ENCODE measurements at regions not wholly inside any gene's neighbourhood (a gene's known extent, or its start where the extent isn't known, plus 50 kb on each side); places are given as distances from the start of the nearest gene placed in this dataset.

DNA sequence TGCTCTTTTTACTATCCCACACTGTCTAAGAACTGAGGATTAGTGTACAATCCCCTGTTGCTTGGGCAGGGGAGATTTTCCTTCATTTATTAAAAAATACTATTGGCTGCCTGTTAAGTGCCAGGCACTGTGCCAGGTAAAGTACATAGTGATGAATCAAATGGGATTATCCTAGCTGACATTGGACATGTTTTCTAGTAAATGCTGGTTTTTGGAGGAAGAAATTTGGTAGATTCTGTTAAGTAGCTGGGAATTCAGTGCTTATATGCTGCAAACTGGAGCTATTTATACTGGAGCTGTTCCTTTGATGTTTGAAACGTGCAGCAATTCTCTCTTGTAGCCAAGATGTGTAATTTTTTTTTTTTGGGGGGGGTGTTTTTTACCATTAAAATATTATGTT is 299.6 kb downstream of the EMP1 start:
- H3K9ac ChIP-seq (ENCODE audit: insufficient read depth, low read depth, low read length), result no peak overlapping the region
- H2AFZ ChIP-seq (ENCODE audit: low read length), result no peak overlapping the region
- DNase-seq (ENCODE audit: low spot score) (no peak), ATAC-seq (no peak), FAIRE-seq (no peak)
- H3K36me3 ChIP-seq (replicated peaks in 1 of 2; ENCODE audit: control insufficient read depth in 1 of 2, insufficient read depth in 2 of 2, low read length in 2 of 2), result no peaks in the 10 kb centered on the region
- no peak for TF ChIP-seq ZNF296 (CRISPR knock-in tag; conservative IDR thresholded peaks at IDR 0.05)
- TF ChIP-seq ZNF660 (CRISPR knock-in tag; IDR thresholded peaks at IDR 0.05; ENCODE audit: borderline replicate concordance, low read depth), result no peak
- TF ChIP-seq ZNF7 (CRISPR knock-in tag; IDR thresholded peaks at IDR 0.05), result no peak
- TF ChIP-seq ZNF772 (CRISPR knock-in tag; IDR thresholded peaks at IDR 0.05), result no peak
- no peak for TF ChIP-seq ZNF768 (CRISPR knock-in tag; IDR thresholded peaks at IDR 0.05)
- TF ChIP-seq ZNF607 (CRISPR knock-in tag; IDR thresholded peaks at IDR 0.05; ENCODE audit: borderline replicate concordance), result no peak
- TF ChIP-seq, protein P1, sequence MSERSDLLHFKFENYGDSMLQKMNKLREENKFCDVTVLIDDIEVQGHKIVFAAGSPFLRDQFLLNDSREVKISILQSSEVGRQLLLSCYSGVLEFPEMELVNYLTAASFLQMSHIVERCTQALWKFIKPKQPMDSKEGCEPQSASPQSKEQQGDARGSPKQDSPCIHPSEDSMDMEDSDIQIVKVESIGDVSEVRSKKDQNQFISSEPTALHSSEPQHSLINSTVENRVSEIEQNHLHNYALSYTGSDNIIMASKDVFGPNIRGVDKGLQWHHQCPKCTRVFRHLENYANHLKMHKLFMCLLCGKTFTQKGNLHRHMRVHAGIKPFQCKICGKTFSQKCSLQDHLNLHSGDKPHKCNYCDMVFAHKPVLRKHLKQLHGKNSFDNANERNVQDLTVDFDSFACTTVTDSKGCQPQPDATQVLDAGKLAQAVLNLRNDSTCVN (CRISPR knock-in tag; IDR thresholded peaks at IDR 0.05; ENCODE audit: borderline replicate concordance), result no peak
- no peak for TF ChIP-seq ZNF12 (CRISPR knock-in tag; IDR thresholded peaks at IDR 0.05)
- TF ChIP-seq HNF4A (CRISPR knock-in tag; IDR thresholded peaks at IDR 0.05), result no peak
- TF ChIP-seq, protein P2, sequence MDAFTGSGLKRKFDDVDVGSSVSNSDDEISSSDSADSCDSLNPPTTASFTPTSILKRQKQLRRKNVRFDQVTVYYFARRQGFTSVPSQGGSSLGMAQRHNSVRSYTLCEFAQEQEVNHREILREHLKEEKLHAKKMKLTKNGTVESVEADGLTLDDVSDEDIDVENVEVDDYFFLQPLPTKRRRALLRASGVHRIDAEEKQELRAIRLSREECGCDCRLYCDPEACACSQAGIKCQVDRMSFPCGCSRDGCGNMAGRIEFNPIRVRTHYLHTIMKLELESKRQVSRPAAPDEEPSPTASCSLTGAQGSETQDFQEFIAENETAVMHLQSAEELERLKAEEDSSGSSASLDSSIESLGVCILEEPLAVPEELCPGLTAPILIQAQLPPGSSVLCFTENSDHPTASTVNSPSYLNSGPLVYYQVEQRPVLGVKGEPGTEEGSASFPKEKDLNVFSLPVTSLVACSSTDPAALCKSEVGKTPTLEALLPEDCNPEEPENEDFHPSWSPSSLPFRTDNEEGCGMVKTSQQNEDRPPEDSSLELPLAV (CRISPR knock-in tag; conservative IDR thresholded peaks at IDR 0.05; ENCODE audit: low read depth), result no peak
- TF ChIP-seq, protein P3, sequence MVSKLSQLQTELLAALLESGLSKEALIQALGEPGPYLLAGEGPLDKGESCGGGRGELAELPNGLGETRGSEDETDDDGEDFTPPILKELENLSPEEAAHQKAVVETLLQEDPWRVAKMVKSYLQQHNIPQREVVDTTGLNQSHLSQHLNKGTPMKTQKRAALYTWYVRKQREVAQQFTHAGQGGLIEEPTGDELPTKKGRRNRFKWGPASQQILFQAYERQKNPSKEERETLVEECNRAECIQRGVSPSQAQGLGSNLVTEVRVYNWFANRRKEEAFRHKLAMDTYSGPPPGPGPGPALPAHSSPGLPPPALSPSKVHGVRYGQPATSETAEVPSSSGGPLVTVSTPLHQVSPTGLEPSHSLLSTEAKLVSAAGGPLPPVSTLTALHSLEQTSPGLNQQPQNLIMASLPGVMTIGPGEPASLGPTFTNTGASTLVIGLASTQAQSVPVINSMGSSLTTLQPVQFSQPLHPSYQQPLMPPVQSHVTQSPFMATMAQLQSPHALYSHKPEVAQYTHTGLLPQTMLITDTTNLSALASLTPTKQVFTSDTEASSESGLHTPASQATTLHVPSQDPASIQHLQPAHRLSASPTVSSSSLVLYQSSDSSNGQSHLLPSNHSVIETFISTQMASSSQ (IDR thresholded peaks at IDR 0.05; ENCODE audit: low read depth), result no peak
- TF ChIP-seq, protein P3 (CRISPR knock-in tag; IDR thresholded peaks at IDR 0.05; ENCODE audit: borderline replicate concordance), result no peak
- TF ChIP-seq, protein P4, sequence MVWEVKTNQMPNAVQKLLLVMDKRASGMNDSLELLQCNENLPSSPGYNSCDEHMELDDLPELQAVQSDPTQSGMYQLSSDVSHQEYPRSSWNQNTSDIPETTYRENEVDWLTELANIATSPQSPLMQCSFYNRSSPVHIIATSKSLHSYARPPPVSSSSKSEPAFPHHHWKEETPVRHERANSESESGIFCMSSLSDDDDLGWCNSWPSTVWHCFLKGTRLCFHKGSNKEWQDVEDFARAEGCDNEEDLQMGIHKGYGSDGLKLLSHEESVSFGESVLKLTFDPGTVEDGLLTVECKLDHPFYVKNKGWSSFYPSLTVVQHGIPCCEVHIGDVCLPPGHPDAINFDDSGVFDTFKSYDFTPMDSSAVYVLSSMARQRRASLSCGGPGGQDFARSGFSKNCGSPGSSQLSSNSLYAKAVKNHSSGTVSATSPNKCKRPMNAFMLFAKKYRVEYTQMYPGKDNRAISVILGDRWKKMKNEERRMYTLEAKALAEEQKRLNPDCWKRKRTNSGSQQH (CRISPR knock-in tag; IDR thresholded peaks at IDR 0.05; ENCODE audit: low read depth), result no peak
- TF ChIP-seq TGIF2 (CRISPR knock-in tag; IDR thresholded peaks at IDR 0.05), result no peak
- TF ChIP-seq ZNF549 (CRISPR knock-in tag; IDR thresholded peaks at IDR 0.05), result no peak
- ChIA-PET CTCF (ENCODE audit: low intra/inter-chr PET ratio, low total read pairs) (no interaction called here), POLR2A (no interaction called here)
- no peaks in the 10 kb centered on the region for H3K4me1 ChIP-seq (ENCODE audit: insufficient read depth, low read length)
- 0% methylated on average over 1 of the region's 1 CpG for WGBS (ENCODE audit: low lambda C conversion rate)
- peaks cover 0 to 25% of the 10 kb centered on the region in 2 experiments; a peak in 3 of 5 replicates for H3K27me3 ChIP-seq (ENCODE audit: control insufficient read depth in 1 of 2, insufficient read depth in 2 of 2, low read length in 2 of 2)
- in situ Hi-C loops (cut with HindIII; ENCODE audit: extremely low pct_ligation_motif_present, low pct_unique_long_range_greater_than_20kb), result no loop called here
- H4K20me1 ChIP-seq (ENCODE audit: insufficient read depth, low read length), result no peaks in the 10 kb centered on the region
- no peak overlapping the region for H3K4me2 ChIP-seq (ENCODE audit: low read depth, low read length)
- H3K9me3 ChIP-seq (ENCODE audit: low read length), result no peaks in the 10 kb centered on the region
- intact Hi-C loops (cut with micrococcal nuclease; ENCODE audit: unreplicated experiment), result no loop called here
- no TSS peak for BruUV-seq (replicated peaks)
- no peaks in the 10 kb centered on the region for H3K79me2 ChIP-seq (ENCODE audit: insufficient read depth, low read length)
- no peak overlapping the region for H3K27ac ChIP-seq (ENCODE audit: extremely low read length, insufficient read depth, low read length)
- H3K4me3 ChIP-seq (replicated peaks in 1 of 3; ENCODE audit: insufficient read depth in 1 of 3, low read depth in 2 of 3, low read length in 3 of 3), result no peak overlapping the region

All from HepG2 (cell line).